HepG2 (cell line): ENCODE measurements at regions not wholly inside any gene's neighbourhood (a gene's known extent, or its start where the extent isn't known, plus 50 kb on each side); places are given as distances from the start of the nearest gene placed in this dataset.

Experiments used
- ATAC-seq: fragments of 200-7000 bp; cut with Tn5 transposase; 3 replicates; pipeline ENCODE4 v1.9.1; 2020; ENCODE audit warnings: mild to moderate bottlenecking, moderate library complexity
- BruUV-seq: library from RNA; stranded (reverse); fragments of 400-500 nt; replicated peaks from 2 replicates; lab custom pipeline; 2021; lab: Mats Ljungman, UMichigan
- CTCF ChIA-PET: fragments of 300-600 bp; formaldehyde crosslinking; extraction: SDS; loops from one replicate; lab custom pipeline; 2021; ENCODE audit warnings: low total read pairs, inconsistent platforms, low intra/inter-chr PET ratio; lab: Yijun Ruan, JAX
- POLR2A ChIA-PET: fragments of 350-600 bp; sonication (Branson Sonifier 250); formaldehyde crosslinking; loops from one replicate; lab custom pipeline; 2020; ENCODE audit warnings: antibody characterized with exemption, inconsistent platforms; lab: Yijun Ruan, JAX
- DNase-seq: peaks from one replicate; pipeline ENCODE4 v3.0.0-alpha.2; 2015; ENCODE audit warnings: low spot score
- FAIRE-seq: peaks from 3 replicates; lab custom pipeline; 2011; peaks lifted over from hg19 to GRCh38; lab: Jason Lieb, UNC
- H2AFZ ChIP-seq: one replicate; pipeline ENCODE4 v1.6.1; 2011; ENCODE audit warnings: low read length, inconsistent platforms
- H3K27ac ChIP-seq: fragments of 300-600 bp; 3 replicates; pipeline ENCODE4 v1.8.0; 2011; ENCODE audit warnings: mixed run types, mild to moderate bottlenecking, mixed read lengths, low read length, inconsistent platforms; ENCODE audit not compliant: insufficient read depth; ENCODE audit errors: extremely low read length
- H3K27me3 ChIP-seq, 2 experiments: fragments of 200-600 bp in 1 of 2; 2 replicates in 1 of 2; 3 replicates in 1 of 2; pipeline versions ENCODE4 v1.6.0 to v1.8.0; 2011; ENCODE audit warnings: low read length in 2 of 2, mild to moderate bottlenecking in 2 of 2, moderate library complexity in 2 of 2, inconsistent platforms in 1 of 2; ENCODE audit not compliant: insufficient read depth in 2 of 2, control insufficient read depth in 1 of 2
- H3K36me3 ChIP-seq, 2 experiments: fragments of 200-600 bp in 1 of 2; replicated peaks in 1 of 2; 2 replicates in 1 of 2; 3 replicates in 1 of 2; pipeline versions ENCODE4 v1.5.1 to v1.8.0; 2011; ENCODE audit warnings: low read length in 2 of 2, inconsistent platforms in 1 of 2; ENCODE audit not compliant: insufficient read depth in 2 of 2, control insufficient read depth in 1 of 2
- H3K4me1 ChIP-seq: 2 replicates; pipeline ENCODE4 v1.5.1; 2012; ENCODE audit warnings: low read length, inconsistent platforms; ENCODE audit not compliant: insufficient read depth
- H3K4me2 ChIP-seq: 2 replicates; pipeline ENCODE4 v1.6.0; 2011; ENCODE audit warnings: low read depth, low read length, inconsistent platforms
- H3K4me3 ChIP-seq, 3 experiments: fragments of 200-600 bp in 1 of 3; sonication (generic), shearing (Covaris generic) in 1 of 3; replicated peaks in 1 of 3; 2 replicates each; pipeline ENCODE4 v1.5.1; 2011 to 2016; ENCODE audit warnings: low read length in 3 of 3, inconsistent platforms in 2 of 3, low read depth in 2 of 3, mild to moderate bottlenecking in 2 of 3, control low read depth in 1 of 3, mixed read lengths in 1 of 3; ENCODE audit not compliant: insufficient read depth in 1 of 3
- H3K79me2 ChIP-seq: one replicate; pipeline ENCODE4 v1.6.1; 2011; ENCODE audit warnings: low read length, inconsistent platforms; ENCODE audit not compliant: insufficient read depth
- H3K9ac ChIP-seq: 2 replicates; pipeline ENCODE4 v1.6.0; 2011; ENCODE audit warnings: mild to moderate bottlenecking, low read depth, low read length, inconsistent platforms; ENCODE audit not compliant: insufficient read depth
- H3K9me3 ChIP-seq: 2 replicates; pipeline ENCODE4 v1.5.1; 2012; ENCODE audit warnings: mild to moderate bottlenecking, low read length
- H4K20me1 ChIP-seq: 2 replicates; pipeline ENCODE4 v1.6.0; 2011; ENCODE audit warnings: inconsistent platforms, mild to moderate bottlenecking, low read length, moderate library complexity; ENCODE audit not compliant: insufficient read depth
- CCDC6 ChIP-seq: sonication (generic); formaldehyde crosslinking; IDR thresholded peaks from 2 replicates; pipeline ENCODE4 v1.8.1; 2022; ENCODE audit warnings: mild to moderate bottlenecking, missing genetic modification reagents, moderate library complexity
- HNF4A ChIP-seq: sonication (generic); formaldehyde crosslinking; IDR thresholded peaks from 2 replicates; pipeline ENCODE4 v1.4.0; 2020; ENCODE audit warnings: missing genetic modification reagents
- SAP130 ChIP-seq: IDR thresholded peaks from 2 replicates; pipeline ENCODE4 v1.6.1; 2016; ENCODE audit warnings: low read depth
- UBTF ChIP-seq: sonication (generic); formaldehyde crosslinking; IDR thresholded peaks from 2 replicates; pipeline ENCODE4 v1.4.0; 2020; ENCODE audit warnings: mild to moderate bottlenecking, missing genetic modification reagents
- ZNF569 ChIP-seq: sonication (generic); formaldehyde crosslinking; IDR thresholded peaks from 2 replicates; pipeline ENCODE4 v1.5.0; 2020; ENCODE audit warnings: mild to moderate bottlenecking, missing genetic modification reagents, moderate library complexity, borderline replicate concordance
- ZNF672 ChIP-seq: sonication (generic); formaldehyde crosslinking; IDR thresholded peaks from 2 replicates; pipeline ENCODE4 v1.8.1; 2022; ENCODE audit warnings: missing genetic modification reagents
- ZNF879 ChIP-seq: sonication (generic); formaldehyde crosslinking; IDR thresholded peaks from 2 replicates; pipeline ENCODE4 v1.8.1; 2023; ENCODE audit warnings: missing genetic modification reagents
- in situ Hi-C: cut with HindIII; loops from 2 replicates; pipeline ENCODE4 v1.10.0; 2017; ENCODE audit warnings: low pct_unique_long_range_greater_than_20kb; ENCODE audit not compliant: extremely low pct_ligation_motif_present
- intact Hi-C: fragments of 100-400 bp; cut with micrococcal nuclease; formaldehyde crosslinking; loops from one replicate; pipeline ENCODE4 v1.10.0; 2022; ENCODE audit not compliant: unreplicated experiment
- TF ChIP-seq, protein P1 (sequence below): sonication (generic); formaldehyde crosslinking; IDR thresholded peaks from 2 replicates; pipeline ENCODE4 v1.4.0; 2020; ENCODE audit warnings: missing genetic modification reagents, borderline replicate concordance

DNA sequence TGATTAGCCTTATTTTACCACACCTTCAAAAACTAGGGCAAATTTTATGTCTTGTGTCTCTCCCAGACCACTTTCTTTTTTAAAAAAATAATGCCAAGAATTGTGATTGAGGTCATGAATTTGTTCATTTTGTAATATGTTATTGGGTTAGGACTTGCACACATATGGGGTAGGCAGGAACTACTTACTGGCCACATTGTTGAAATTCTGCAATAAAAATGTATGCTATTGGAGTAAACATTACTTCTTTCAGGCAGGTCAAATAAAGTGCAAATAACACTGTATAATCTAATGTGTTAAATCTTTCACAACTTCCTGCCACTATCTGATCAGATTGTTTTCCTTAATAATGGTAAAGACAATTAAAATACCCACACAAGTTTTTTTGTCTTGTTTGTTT lies 166.6 kb upstream of the COL11A1 start:
- no TSS peak for BruUV-seq
- Histone ChIP-seq H3K27ac (no peak overlapping the region), H3K79me2 (no peaks in the 10 kb centered on the region), H3K4me2 (no peak overlapping the region), H2AFZ (no peak overlapping the region), H4K20me1 (no peaks in the 10 kb centered on the region), H3K27me3 (no peaks in the 10 kb centered on the region), H3K9me3 (peaks cover 11% of the 10 kb centered on the region; the same call in 1 of the 2 replicates), H3K4me1 (no peaks in the 10 kb centered on the region), H3K4me3 (no peak overlapping the region), H3K36me3 (no peaks in the 10 kb centered on the region), H3K9ac (no peak overlapping the region)
- FAIRE-seq: no peak
- no peak for ATAC-seq
- TF ChIP-seq ZNF569 (CRISPR knock-in tag) (no peak), ZNF672 (CRISPR knock-in tag) (no peak), HNF4A (no peak), UBTF (CRISPR knock-in tag) (no peak), ZNF879 (CRISPR knock-in tag) (no peak), SAP130 (CRISPR knock-in tag) (no peak), CCDC6 (no peak)
- TF ChIP-seq, protein P1, sequence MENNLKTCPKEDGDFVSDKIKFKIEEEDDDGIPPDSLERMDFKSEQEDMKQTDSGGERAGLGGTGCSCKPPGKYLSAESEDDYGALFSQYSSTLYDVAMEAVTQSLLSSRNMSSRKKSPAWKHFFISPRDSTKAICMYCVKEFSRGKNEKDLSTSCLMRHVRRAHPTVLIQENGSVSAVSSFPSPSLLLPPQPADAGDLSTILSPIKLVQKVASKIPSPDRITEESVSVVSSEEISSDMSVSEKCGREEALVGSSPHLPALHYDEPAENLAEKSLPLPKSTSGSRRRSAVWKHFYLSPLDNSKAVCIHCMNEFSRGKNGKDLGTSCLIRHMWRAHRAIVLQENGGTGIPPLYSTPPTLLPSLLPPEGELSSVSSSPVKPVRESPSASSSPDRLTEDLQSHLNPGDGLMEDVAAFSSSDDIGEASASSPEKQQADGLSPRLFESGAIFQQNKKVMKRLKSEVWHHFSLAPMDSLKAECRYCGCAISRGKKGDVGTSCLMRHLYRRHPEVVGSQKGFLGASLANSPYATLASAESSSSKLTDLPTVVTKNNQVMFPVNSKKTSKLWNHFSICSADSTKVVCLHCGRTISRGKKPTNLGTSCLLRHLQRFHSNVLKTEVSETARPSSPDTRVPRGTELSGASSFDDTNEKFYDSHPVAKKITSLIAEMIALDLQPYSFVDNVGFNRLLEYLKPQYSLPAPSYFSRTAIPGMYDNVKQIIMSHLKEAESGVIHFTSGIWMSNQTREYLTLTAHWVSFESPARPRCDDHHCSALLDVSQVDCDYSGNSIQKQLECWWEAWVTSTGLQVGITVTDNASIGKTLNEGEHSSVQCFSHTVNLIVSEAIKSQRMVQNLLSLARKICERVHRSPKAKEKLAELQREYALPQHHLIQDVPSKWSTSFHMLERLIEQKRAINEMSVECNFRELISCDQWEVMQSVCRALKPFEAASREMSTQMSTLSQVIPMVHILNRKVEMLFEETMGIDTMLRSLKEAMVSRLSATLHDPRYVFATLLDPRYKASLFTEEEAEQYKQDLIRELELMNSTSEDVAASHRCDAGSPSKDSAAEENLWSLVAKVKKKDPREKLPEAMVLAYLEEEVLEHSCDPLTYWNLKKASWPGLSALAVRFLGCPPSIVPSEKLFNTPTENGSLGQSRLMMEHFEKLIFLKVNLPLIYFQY (CRISPR knock-in tag): no peak
- intact Hi-C loops: no loop called here
- POLR2A ChIA-PET: no interaction called here
- DNase-seq: no peak
- in situ Hi-C loops: no loop called here
- CTCF ChIA-PET: no interaction called here
